H9 (cell line): ENCODE measurements at regions not wholly inside any gene's neighbourhood (a gene's known extent, or its start where the extent isn't known, plus 50 kb on each side); places are given as distances from the start of the nearest gene placed in this dataset.

ENCODE experiments used
- DNase-seq: peaks from one replicate; pipeline ENCODE4 v3.0.0-alpha.2; 2017
- H2AFZ ChIP-seq: one replicate; pipeline ENCODE4 v1.6.1; 2013; ENCODE audit warnings: mild to moderate bottlenecking, low read length, control low read depth, moderate library complexity
- H2AK5ac ChIP-seq: 2 replicates; pipeline ENCODE4 v1.6.1; 2013; ENCODE audit warnings: low read length, control low read depth, mixed read lengths; ENCODE audit not compliant: insufficient read length
- H2BK120ac ChIP-seq: one replicate; pipeline ENCODE4 v1.6.1; 2013; ENCODE audit warnings: low read depth, mild to moderate bottlenecking, low read length, control low read depth, inconsistent platforms; ENCODE audit not compliant: poor library complexity, severe bottlenecking
- H2BK12ac ChIP-seq: 2 replicates; pipeline ENCODE4 v1.6.1; 2013; ENCODE audit warnings: low read length, control low read depth, mixed read lengths, low read depth; ENCODE audit not compliant: insufficient read length
- H2BK15ac ChIP-seq: 2 replicates; pipeline ENCODE4 v1.6.1; 2013; ENCODE audit warnings: low read depth, low read length, control low read depth
- H2BK20ac ChIP-seq: one replicate; pipeline ENCODE4 v1.6.1; 2013; ENCODE audit warnings: low read depth, mild to moderate bottlenecking, low read length, control low read depth, inconsistent platforms; ENCODE audit not compliant: poor library complexity, severe bottlenecking
- H2BK5ac ChIP-seq: 2 replicates; pipeline ENCODE4 v1.6.1; 2013; ENCODE audit warnings: low read length, control low read depth, mixed read lengths; ENCODE audit not compliant: insufficient read length
- H3K14ac ChIP-seq: 2 replicates; pipeline ENCODE4 v1.6.1; 2013; ENCODE audit warnings: low read length, control low read depth; ENCODE audit not compliant: insufficient read depth
- H3K18ac ChIP-seq: 2 replicates; pipeline ENCODE4 v1.6.1; 2013; ENCODE audit warnings: low read depth, mild to moderate bottlenecking, mixed read lengths, low read length, control low read depth; ENCODE audit not compliant: insufficient read length
- H3K23ac ChIP-seq: 2 replicates; pipeline ENCODE4 v1.6.1; 2013; ENCODE audit warnings: low read length, control low read depth, mixed read lengths, low read depth; ENCODE audit not compliant: insufficient read length
- H3K23me2 ChIP-seq: 2 replicates; pipeline ENCODE4 v1.6.1; 2013; ENCODE audit warnings: low read depth, mild to moderate bottlenecking, mixed read lengths, low read length, control low read depth; ENCODE audit not compliant: insufficient read length, poor library complexity, severe bottlenecking
- H3K27ac ChIP-seq: 2 replicates; pipeline ENCODE4 v1.5.1; 2013; ENCODE audit warnings: low read length, control low read depth, mixed read lengths, low read depth; ENCODE audit not compliant: insufficient read length
- H3K27me3 ChIP-seq: 2 replicates; pipeline ENCODE4 v1.6.1; 2013; ENCODE audit warnings: low read length, control low read depth, inconsistent platforms; ENCODE audit not compliant: insufficient read depth
- H3K4ac ChIP-seq: 2 replicates; pipeline ENCODE4 v1.6.1; 2013; ENCODE audit warnings: low read depth, mild to moderate bottlenecking, control low read depth, inconsistent platforms, low read length, moderate library complexity
- H3K4me1 ChIP-seq: 2 replicates; pipeline ENCODE4 v1.6.1; 2013; ENCODE audit warnings: low read length, control low read depth, inconsistent platforms; ENCODE audit not compliant: insufficient read depth
- H3K4me2 ChIP-seq: 2 replicates; pipeline ENCODE4 v1.6.1; 2013; ENCODE audit warnings: low read length, control low read depth, mixed read lengths; ENCODE audit not compliant: insufficient read length, insufficient read depth
- H3K56ac ChIP-seq: 2 replicates; pipeline ENCODE4 v1.6.1; 2013; ENCODE audit warnings: low read depth, mild to moderate bottlenecking, mixed read lengths, low read length, control low read depth; ENCODE audit not compliant: insufficient read length
- H3K79me1 ChIP-seq: 2 replicates; pipeline ENCODE4 v1.6.1; 2013; ENCODE audit warnings: low read depth, mild to moderate bottlenecking, moderate library complexity, low read length, control low read depth, inconsistent platforms; ENCODE audit not compliant: insufficient read depth, poor library complexity, severe bottlenecking
- H3K79me2 ChIP-seq: 2 replicates; pipeline ENCODE4 v1.6.1; 2013; ENCODE audit warnings: low read length, control low read depth, inconsistent platforms; ENCODE audit not compliant: insufficient read depth
- H3K9ac ChIP-seq: 2 replicates; pipeline ENCODE4 v1.6.1; 2013; ENCODE audit warnings: low read length, control low read depth, mixed read lengths; ENCODE audit not compliant: insufficient read length; ENCODE audit errors: extremely low read depth
- H3K9me3 ChIP-seq: one replicate; pipeline ENCODE4 v1.6.1; 2013; ENCODE audit warnings: low read depth, low read length, inconsistent platforms; ENCODE audit not compliant: control insufficient read depth
- H3T11ph ChIP-seq: one replicate; pipeline ENCODE4 v1.6.1; 2013; ENCODE audit warnings: mild to moderate bottlenecking, low read length, control low read depth, inconsistent platforms
- H4K20me1 ChIP-seq: one replicate; pipeline ENCODE4 v1.6.1; 2013; ENCODE audit not compliant: control insufficient read depth, insufficient read length, insufficient read depth
- H4K5ac ChIP-seq: 2 replicates; pipeline ENCODE4 v1.6.1; 2013; ENCODE audit warnings: low read depth, mild to moderate bottlenecking, mixed read lengths, low read length, control low read depth; ENCODE audit not compliant: insufficient read length
- H4K8ac ChIP-seq: replicated peaks from 2 replicates; pipeline ENCODE4 v1.6.1; 2013; ENCODE audit warnings: low read length, control low read depth, mixed read lengths, low read depth; ENCODE audit not compliant: insufficient read length
- H4K91ac ChIP-seq: 2 replicates; pipeline ENCODE4 v1.6.1; 2013; ENCODE audit warnings: low read depth, mild to moderate bottlenecking, moderate library complexity, mixed read lengths, low read length, control low read depth; ENCODE audit not compliant: insufficient read length
- H3K27ac Mint-ChIP-seq, 3 experiments: 2 replicates in 2 of 3; 3 replicates in 1 of 3; pipeline ENCODE4 v1.8.0; 2020 to 2021; ENCODE audit warnings: mixed read lengths in 3 of 3, mild to moderate bottlenecking in 1 of 3, moderate library complexity in 1 of 3
- H3K27me3 Mint-ChIP-seq: 2 replicates; pipeline ENCODE4 v1.8.0; 2021; ENCODE audit warnings: low read depth, mild to moderate bottlenecking, moderate library complexity, mixed read lengths
- H3K36me3 Mint-ChIP-seq, 3 experiments: 2 replicates in 2 of 3; 3 replicates in 1 of 3; pipeline ENCODE4 v1.8.0; 2020 to 2021; ENCODE audit warnings: low read depth in 3 of 3, mixed read lengths in 3 of 3; ENCODE audit not compliant: insufficient read depth in 1 of 3
- H3K4me1 Mint-ChIP-seq, 2 experiments: 2 replicates each; pipeline ENCODE4 v1.8.0; 2020; ENCODE audit warnings: mixed read lengths in 2 of 2
- H3K4me3 Mint-ChIP-seq, 2 experiments: 2 replicates in 1 of 2; 3 replicates in 1 of 2; pipeline ENCODE4 v1.8.0; 2020 to 2021; ENCODE audit warnings: mild to moderate bottlenecking in 2 of 2, mixed read lengths in 2 of 2, moderate library complexity in 1 of 2
- H3K9me3 Mint-ChIP-seq, 2 experiments: 2 replicates in 1 of 2; 3 replicates in 1 of 2; pipeline ENCODE4 v1.8.0; 2020; ENCODE audit warnings: mild to moderate bottlenecking in 2 of 2, mixed read lengths in 2 of 2, moderate library complexity in 1 of 2
- WGBS: extraction: QIAGEN DNeasy Blood & Tissue Kit; methylation state at CpG from one replicate; pipeline ENCODE4 v1.1.7; 2013; ENCODE audit warnings: missing lambda C conversion rate, low lambda C conversion rate, mixed read lengths; ENCODE audit not compliant: insufficient read length; ENCODE audit errors: extremely low coverage; 5-methylcytosine and 5-hydroxymethylcytosine counted together
- TF ChIP-seq, protein P1 (sequence below): fragments of 200-600 bp; sonication (generic); conservative IDR thresholded peaks from 3 replicates; pipeline ENCODE4 v1.8.0; 2021; ENCODE audit warnings: antibody characterized with exemption, mild to moderate bottlenecking

DNA sequence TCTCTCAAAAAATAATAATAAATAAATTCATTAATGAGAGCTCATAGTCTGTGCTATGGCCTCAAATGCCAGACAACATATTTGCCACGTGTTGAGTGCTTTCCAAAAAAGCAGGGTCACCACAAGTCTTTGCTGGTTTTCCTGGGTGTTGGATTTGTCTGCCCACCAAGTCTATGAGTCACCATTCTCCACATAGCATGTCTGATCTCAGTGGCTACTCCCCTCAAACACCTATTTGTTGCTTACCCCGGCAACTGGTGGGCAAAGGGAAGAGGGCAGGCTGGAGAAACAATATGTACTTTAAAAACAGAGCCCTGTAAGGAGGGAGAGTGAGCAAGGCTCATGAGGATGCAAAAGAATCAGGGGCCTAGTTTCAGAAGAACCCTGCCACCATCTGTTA lies 120.0 kb upstream of the ARRDC4 start:
- no peaks in the 10 kb centered on the region for H4K20me1 ChIP-seq
- H4K91ac ChIP-seq: no peak overlapping the region
- no peak overlapping the region for H3K4ac ChIP-seq
- TF ChIP-seq, protein P1, sequence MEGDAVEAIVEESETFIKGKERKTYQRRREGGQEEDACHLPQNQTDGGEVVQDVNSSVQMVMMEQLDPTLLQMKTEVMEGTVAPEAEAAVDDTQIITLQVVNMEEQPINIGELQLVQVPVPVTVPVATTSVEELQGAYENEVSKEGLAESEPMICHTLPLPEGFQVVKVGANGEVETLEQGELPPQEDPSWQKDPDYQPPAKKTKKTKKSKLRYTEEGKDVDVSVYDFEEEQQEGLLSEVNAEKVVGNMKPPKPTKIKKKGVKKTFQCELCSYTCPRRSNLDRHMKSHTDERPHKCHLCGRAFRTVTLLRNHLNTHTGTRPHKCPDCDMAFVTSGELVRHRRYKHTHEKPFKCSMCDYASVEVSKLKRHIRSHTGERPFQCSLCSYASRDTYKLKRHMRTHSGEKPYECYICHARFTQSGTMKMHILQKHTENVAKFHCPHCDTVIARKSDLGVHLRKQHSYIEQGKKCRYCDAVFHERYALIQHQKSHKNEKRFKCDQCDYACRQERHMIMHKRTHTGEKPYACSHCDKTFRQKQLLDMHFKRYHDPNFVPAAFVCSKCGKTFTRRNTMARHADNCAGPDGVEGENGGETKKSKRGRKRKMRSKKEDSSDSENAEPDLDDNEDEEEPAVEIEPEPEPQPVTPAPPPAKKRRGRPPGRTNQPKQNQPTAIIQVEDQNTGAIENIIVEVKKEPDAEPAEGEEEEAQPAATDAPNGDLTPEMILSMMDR: no peak
- no peaks in the 10 kb centered on the region for H3K4me1 Mint-ChIP-seq
- H2BK120ac ChIP-seq: no peak overlapping the region
- H3T11ph ChIP-seq: no peak overlapping the region
- no peak for DNase-seq
- H3K36me3 Mint-ChIP-seq: no peaks in the 10 kb centered on the region
- no peaks in the 10 kb centered on the region for H3K27me3 ChIP-seq
- no peaks in the 10 kb centered on the region for H3K79me1 ChIP-seq
- no peaks in the 10 kb centered on the region for H3K79me2 ChIP-seq
- H2BK12ac ChIP-seq: no peak overlapping the region
- H3K9me3 Mint-ChIP-seq: no peaks in the 10 kb centered on the region
- H3K4me3 Mint-ChIP-seq: no peak overlapping the region
- H3K27ac Mint-ChIP-seq: no peak overlapping the region
- H3K14ac ChIP-seq: no peak overlapping the region
- H2BK15ac ChIP-seq: no peak overlapping the region
- no peaks in the 10 kb centered on the region for H3K27me3 Mint-ChIP-seq
- no peak overlapping the region for H4K5ac ChIP-seq
- H2AFZ ChIP-seq: no peak overlapping the region
- no peak overlapping the region for H2BK5ac ChIP-seq
- H3K23ac ChIP-seq: no peak overlapping the region
- no peak overlapping the region for H2BK20ac ChIP-seq
- no CpG with 5 or more reads among the region's 2 CpGs for WGBS
- no peak overlapping the region for H3K56ac ChIP-seq
- H3K9me3 ChIP-seq: no peaks in the 10 kb centered on the region
- no peak overlapping the region for H2AK5ac ChIP-seq
- H3K9ac ChIP-seq: no peak overlapping the region
- no peak overlapping the region for H4K8ac ChIP-seq
- no peak overlapping the region for H3K27ac ChIP-seq
- no peak overlapping the region for H3K18ac ChIP-seq
- H3K23me2 ChIP-seq: no peaks in the 10 kb centered on the region
- H3K4me2 ChIP-seq: no peak overlapping the region
- no peaks in the 10 kb centered on the region for H3K4me1 ChIP-seq
